Uterus (tissue), 2 donors: ENCODE measurements at regions not wholly inside any gene's neighbourhood (a gene's known extent, or its start where the extent isn't known, plus 50 kb on each side); places are given as distances from the start of the nearest gene placed in this dataset.

ENCODE experiments used
- CTCF ChIP-seq, 4 experiments: fragments of 200-600 bp in 2 of 4; fragments of 450-650 bp in 2 of 4; sonication (generic) in 2 of 4; IDR thresholded peaks; one replicate each; pipeline ENCODE4 v1.5.1; 2016 to 2019; ENCODE audit warnings: antibody characterized with exemption in 4 of 4, mild to moderate bottlenecking in 2 of 4, moderate library complexity in 1 of 4
- POLR2A ChIP-seq, 2 donors: fragments of 450-650 bp; IDR thresholded peaks; one replicate each; pipeline ENCODE4 v1.6.1; 2016; ENCODE audit warnings: antibody characterized with exemption in 2 of 2, mild to moderate bottlenecking in 1 of 2, moderate library complexity in 1 of 2

GRCh38 chr1:43072314-43072713, 99.8 kb downstream of the EBNA1BP2 start:
- TF ChIP-seq CTCF (IDR thresholded peaks at IDR 0.05) = no peak
- no peak for TF ChIP-seq POLR2A (IDR thresholded peaks at IDR 0.05)
